H9 (cell line): ENCODE measurements at regions not wholly inside any gene's neighbourhood (a gene's known extent, or its start where the extent isn't known, plus 50 kb on each side); places are given as distances from the start of the nearest gene placed in this dataset.
A peak's percentile ranks its signal among the peaks of the same experiment; 100 is the strongest.

ENCODE experiments used
- DNase-seq: peaks from one replicate; pipeline ENCODE4 v3.0.0-alpha.2; 2017
- H2AFZ ChIP-seq: one replicate; pipeline ENCODE4 v1.6.1; 2013; ENCODE audit warnings: mild to moderate bottlenecking, low read length, control low read depth, moderate library complexity
- H2AK5ac ChIP-seq: 2 replicates; pipeline ENCODE4 v1.6.1; 2013; ENCODE audit warnings: low read length, control low read depth, mixed read lengths; ENCODE audit not compliant: insufficient read length
- H2BK120ac ChIP-seq: one replicate; pipeline ENCODE4 v1.6.1; 2013; ENCODE audit warnings: low read depth, mild to moderate bottlenecking, low read length, control low read depth, inconsistent platforms; ENCODE audit not compliant: poor library complexity, severe bottlenecking
- H2BK12ac ChIP-seq: 2 replicates; pipeline ENCODE4 v1.6.1; 2013; ENCODE audit warnings: low read length, control low read depth, mixed read lengths, low read depth; ENCODE audit not compliant: insufficient read length
- H2BK15ac ChIP-seq: 2 replicates; pipeline ENCODE4 v1.6.1; 2013; ENCODE audit warnings: low read depth, low read length, control low read depth
- H2BK20ac ChIP-seq: one replicate; pipeline ENCODE4 v1.6.1; 2013; ENCODE audit warnings: low read depth, mild to moderate bottlenecking, low read length, control low read depth, inconsistent platforms; ENCODE audit not compliant: poor library complexity, severe bottlenecking
- H2BK5ac ChIP-seq: 2 replicates; pipeline ENCODE4 v1.6.1; 2013; ENCODE audit warnings: low read length, control low read depth, mixed read lengths; ENCODE audit not compliant: insufficient read length
- H3K14ac ChIP-seq: 2 replicates; pipeline ENCODE4 v1.6.1; 2013; ENCODE audit warnings: low read length, control low read depth; ENCODE audit not compliant: insufficient read depth
- H3K18ac ChIP-seq: 2 replicates; pipeline ENCODE4 v1.6.1; 2013; ENCODE audit warnings: low read depth, mild to moderate bottlenecking, mixed read lengths, low read length, control low read depth; ENCODE audit not compliant: insufficient read length
- H3K23ac ChIP-seq: 2 replicates; pipeline ENCODE4 v1.6.1; 2013; ENCODE audit warnings: low read length, control low read depth, mixed read lengths, low read depth; ENCODE audit not compliant: insufficient read length
- H3K23me2 ChIP-seq: 2 replicates; pipeline ENCODE4 v1.6.1; 2013; ENCODE audit warnings: low read depth, mild to moderate bottlenecking, mixed read lengths, low read length, control low read depth; ENCODE audit not compliant: insufficient read length, poor library complexity, severe bottlenecking
- H3K27ac ChIP-seq: 2 replicates; pipeline ENCODE4 v1.5.1; 2013; ENCODE audit warnings: low read length, control low read depth, mixed read lengths, low read depth; ENCODE audit not compliant: insufficient read length
- H3K27me3 ChIP-seq: 2 replicates; pipeline ENCODE4 v1.6.1; 2013; ENCODE audit warnings: low read length, control low read depth, inconsistent platforms; ENCODE audit not compliant: insufficient read depth
- H3K4ac ChIP-seq: 2 replicates; pipeline ENCODE4 v1.6.1; 2013; ENCODE audit warnings: low read depth, mild to moderate bottlenecking, control low read depth, inconsistent platforms, low read length, moderate library complexity
- H3K4me1 ChIP-seq: 2 replicates; pipeline ENCODE4 v1.6.1; 2013; ENCODE audit warnings: low read length, control low read depth, inconsistent platforms; ENCODE audit not compliant: insufficient read depth
- H3K4me2 ChIP-seq: 2 replicates; pipeline ENCODE4 v1.6.1; 2013; ENCODE audit warnings: low read length, control low read depth, mixed read lengths; ENCODE audit not compliant: insufficient read length, insufficient read depth
- H3K56ac ChIP-seq: 2 replicates; pipeline ENCODE4 v1.6.1; 2013; ENCODE audit warnings: low read depth, mild to moderate bottlenecking, mixed read lengths, low read length, control low read depth; ENCODE audit not compliant: insufficient read length
- H3K79me1 ChIP-seq: 2 replicates; pipeline ENCODE4 v1.6.1; 2013; ENCODE audit warnings: low read depth, mild to moderate bottlenecking, moderate library complexity, low read length, control low read depth, inconsistent platforms; ENCODE audit not compliant: insufficient read depth, poor library complexity, severe bottlenecking
- H3K79me2 ChIP-seq: 2 replicates; pipeline ENCODE4 v1.6.1; 2013; ENCODE audit warnings: low read length, control low read depth, inconsistent platforms; ENCODE audit not compliant: insufficient read depth
- H3K9ac ChIP-seq: 2 replicates; pipeline ENCODE4 v1.6.1; 2013; ENCODE audit warnings: low read length, control low read depth, mixed read lengths; ENCODE audit not compliant: insufficient read length; ENCODE audit errors: extremely low read depth
- H3K9me3 ChIP-seq: one replicate; pipeline ENCODE4 v1.6.1; 2013; ENCODE audit warnings: low read depth, low read length, inconsistent platforms; ENCODE audit not compliant: control insufficient read depth
- H3T11ph ChIP-seq: one replicate; pipeline ENCODE4 v1.6.1; 2013; ENCODE audit warnings: mild to moderate bottlenecking, low read length, control low read depth, inconsistent platforms
- H4K20me1 ChIP-seq: one replicate; pipeline ENCODE4 v1.6.1; 2013; ENCODE audit not compliant: control insufficient read depth, insufficient read length, insufficient read depth
- H4K5ac ChIP-seq: 2 replicates; pipeline ENCODE4 v1.6.1; 2013; ENCODE audit warnings: low read depth, mild to moderate bottlenecking, mixed read lengths, low read length, control low read depth; ENCODE audit not compliant: insufficient read length
- H4K8ac ChIP-seq: replicated peaks from 2 replicates; pipeline ENCODE4 v1.6.1; 2013; ENCODE audit warnings: low read length, control low read depth, mixed read lengths, low read depth; ENCODE audit not compliant: insufficient read length
- H4K91ac ChIP-seq: 2 replicates; pipeline ENCODE4 v1.6.1; 2013; ENCODE audit warnings: low read depth, mild to moderate bottlenecking, moderate library complexity, mixed read lengths, low read length, control low read depth; ENCODE audit not compliant: insufficient read length
- H3K27ac Mint-ChIP-seq, 3 experiments: 2 replicates in 2 of 3; 3 replicates in 1 of 3; pipeline ENCODE4 v1.8.0; 2020 to 2021; ENCODE audit warnings: mixed read lengths in 3 of 3, mild to moderate bottlenecking in 1 of 3, moderate library complexity in 1 of 3
- H3K27me3 Mint-ChIP-seq: 2 replicates; pipeline ENCODE4 v1.8.0; 2021; ENCODE audit warnings: low read depth, mild to moderate bottlenecking, moderate library complexity, mixed read lengths
- H3K36me3 Mint-ChIP-seq, 3 experiments: 2 replicates in 2 of 3; 3 replicates in 1 of 3; pipeline ENCODE4 v1.8.0; 2020 to 2021; ENCODE audit warnings: low read depth in 3 of 3, mixed read lengths in 3 of 3; ENCODE audit not compliant: insufficient read depth in 1 of 3
- H3K4me1 Mint-ChIP-seq, 2 experiments: 2 replicates each; pipeline ENCODE4 v1.8.0; 2020; ENCODE audit warnings: mixed read lengths in 2 of 2
- H3K4me3 Mint-ChIP-seq, 2 experiments: 2 replicates in 1 of 2; 3 replicates in 1 of 2; pipeline ENCODE4 v1.8.0; 2020 to 2021; ENCODE audit warnings: mild to moderate bottlenecking in 2 of 2, mixed read lengths in 2 of 2, moderate library complexity in 1 of 2
- H3K9me3 Mint-ChIP-seq, 2 experiments: 2 replicates in 1 of 2; 3 replicates in 1 of 2; pipeline ENCODE4 v1.8.0; 2020; ENCODE audit warnings: mild to moderate bottlenecking in 2 of 2, mixed read lengths in 2 of 2, moderate library complexity in 1 of 2
- WGBS: extraction: QIAGEN DNeasy Blood & Tissue Kit; methylation state at CpG from one replicate; pipeline ENCODE4 v1.1.7; 2013; ENCODE audit warnings: missing lambda C conversion rate, low lambda C conversion rate, mixed read lengths; ENCODE audit not compliant: insufficient read length; ENCODE audit errors: extremely low coverage; 5-methylcytosine and 5-hydroxymethylcytosine counted together
- TF ChIP-seq, protein P1 (sequence below): fragments of 200-600 bp; sonication (generic); conservative IDR thresholded peaks from 3 replicates; pipeline ENCODE4 v1.8.0; 2021; ENCODE audit warnings: antibody characterized with exemption, mild to moderate bottlenecking

DNA sequence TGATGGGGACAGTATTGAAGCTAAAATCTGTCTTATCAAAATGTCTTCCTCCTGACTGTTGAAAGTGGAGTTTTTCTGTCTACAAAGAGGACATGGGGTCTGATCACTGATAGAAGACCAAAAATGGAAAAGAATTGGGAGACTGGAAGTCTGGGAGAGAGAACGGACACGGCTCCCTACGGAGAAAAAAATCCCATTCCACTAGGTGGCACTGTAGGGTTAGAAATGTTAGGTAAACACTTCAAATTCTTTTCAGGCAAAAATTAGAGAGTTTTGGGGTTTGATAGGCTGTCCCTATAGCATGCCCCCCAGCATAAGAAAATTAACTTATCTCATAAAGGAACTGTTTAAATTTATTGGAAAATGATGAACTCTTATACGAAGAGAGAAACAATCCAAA is 200.5 kb downstream of the FAM133A start:
- Histone ChIP-seq H2BK120ac (no peak overlapping the region), H3K4me1 (peaks cover 2% of the 10 kb centered on the region; the same call in 1 of the 2 replicates), H4K8ac (no peak overlapping the region), H2BK12ac (no peak overlapping the region), H3K79me2 (no peaks in the 10 kb centered on the region), H3K14ac (no peak overlapping the region), H3K27me3 (no peaks in the 10 kb centered on the region), H3K79me1 (no peaks in the 10 kb centered on the region), H3K56ac (no peak overlapping the region), H3K27ac (no peak overlapping the region), H3K4me2 (no peak overlapping the region), H4K20me1 (no peaks in the 10 kb centered on the region), H4K5ac (no peak overlapping the region), H2BK5ac (no peak overlapping the region), H3K4ac (no peak overlapping the region), H3K9me3 (peaks cover 5% of the 10 kb centered on the region), H3K23me2 (no peaks in the 10 kb centered on the region), H2BK15ac (no peak overlapping the region), H3K18ac (no peak overlapping the region), H3T11ph (no peak overlapping the region), H2AK5ac (no peak overlapping the region), H2AFZ (no peak overlapping the region), H2BK20ac (no peak overlapping the region), H4K91ac (no peak overlapping the region), H3K23ac (no peak overlapping the region), H3K9ac (no peak overlapping the region)
- Mint-ChIP-seq H3K4me1 (peaks cover 16 to 19% of the 10 kb centered on the region in 2 experiments), H3K36me3 (peaks cover 42 to 48% (median 46%) of the 10 kb centered on the region in 3 experiments), H3K4me3 (no peak overlapping the region), H3K27ac (peak overlapping the region in 2 of 3 experiments; percentile 12 to 68; a peak in 1 of 7 replicates), H3K9me3 (peaks cover 43 to 45% of the 10 kb centered on the region in 2 experiments), H3K27me3 (no peaks in the 10 kb centered on the region)
- no CpG with 5 or more reads among the region's 4 CpGs for WGBS
- peak; percentile 37 for DNase-seq
- TF ChIP-seq, protein P1, sequence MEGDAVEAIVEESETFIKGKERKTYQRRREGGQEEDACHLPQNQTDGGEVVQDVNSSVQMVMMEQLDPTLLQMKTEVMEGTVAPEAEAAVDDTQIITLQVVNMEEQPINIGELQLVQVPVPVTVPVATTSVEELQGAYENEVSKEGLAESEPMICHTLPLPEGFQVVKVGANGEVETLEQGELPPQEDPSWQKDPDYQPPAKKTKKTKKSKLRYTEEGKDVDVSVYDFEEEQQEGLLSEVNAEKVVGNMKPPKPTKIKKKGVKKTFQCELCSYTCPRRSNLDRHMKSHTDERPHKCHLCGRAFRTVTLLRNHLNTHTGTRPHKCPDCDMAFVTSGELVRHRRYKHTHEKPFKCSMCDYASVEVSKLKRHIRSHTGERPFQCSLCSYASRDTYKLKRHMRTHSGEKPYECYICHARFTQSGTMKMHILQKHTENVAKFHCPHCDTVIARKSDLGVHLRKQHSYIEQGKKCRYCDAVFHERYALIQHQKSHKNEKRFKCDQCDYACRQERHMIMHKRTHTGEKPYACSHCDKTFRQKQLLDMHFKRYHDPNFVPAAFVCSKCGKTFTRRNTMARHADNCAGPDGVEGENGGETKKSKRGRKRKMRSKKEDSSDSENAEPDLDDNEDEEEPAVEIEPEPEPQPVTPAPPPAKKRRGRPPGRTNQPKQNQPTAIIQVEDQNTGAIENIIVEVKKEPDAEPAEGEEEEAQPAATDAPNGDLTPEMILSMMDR, result peak; percentile 85
